ENCODE measurements at regions not wholly inside any gene's neighbourhood (a gene's known extent, or its start where the extent isn't known, plus 50 kb on each side); places are given as distances from the start of the nearest gene placed in this dataset.

DNA sequence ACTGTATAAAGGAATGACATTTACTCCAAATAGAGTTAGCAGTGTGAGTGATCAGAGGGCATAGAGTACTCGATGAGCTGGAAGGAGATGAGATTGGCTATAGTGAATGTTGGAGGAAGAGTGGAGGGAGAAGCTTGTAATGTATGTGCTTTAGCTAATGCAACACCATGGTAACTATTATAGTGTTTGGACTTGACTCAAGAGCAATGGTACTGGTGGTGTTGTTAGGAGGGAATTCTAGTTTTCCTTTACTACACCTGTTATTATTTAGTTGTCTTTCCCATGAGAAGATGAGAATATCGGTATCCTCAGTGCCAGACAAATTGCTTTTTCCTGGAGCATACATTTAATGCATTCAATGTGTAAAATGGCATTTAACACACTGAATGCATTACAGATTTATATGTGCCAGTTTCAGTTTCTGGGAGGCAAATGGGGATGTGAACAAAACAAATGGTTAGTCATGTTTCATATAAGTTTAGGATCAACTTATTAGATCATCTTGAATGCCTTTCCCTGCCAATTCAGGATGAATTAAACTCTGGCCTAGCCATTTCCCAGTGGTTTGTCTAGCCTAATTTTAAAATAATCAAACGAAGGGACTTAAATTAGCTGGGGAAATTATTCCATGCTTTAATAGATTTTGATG is 291.1 kb upstream of the ADAMTS5 start:
- DNase-seq (ENCODE audit: low spot score in 2 of 2) = no peak
- peaks cover 5% of the 10 kb centered on the region for H3K9me3 Mint-ChIP-seq
- no peaks in the 10 kb centered on the region for H3K36me3 Mint-ChIP-seq
- H3K4me1 Mint-ChIP-seq = no peaks in the 10 kb centered on the region
- H3K27me3 Mint-ChIP-seq = no peaks in the 10 kb centered on the region
- no peak for ATAC-seq (ENCODE audit: low read depth)
- H3K4me3 Mint-ChIP-seq = no peak overlapping the region
- H3K27ac Mint-ChIP-seq = no peak overlapping the region

DNA sequence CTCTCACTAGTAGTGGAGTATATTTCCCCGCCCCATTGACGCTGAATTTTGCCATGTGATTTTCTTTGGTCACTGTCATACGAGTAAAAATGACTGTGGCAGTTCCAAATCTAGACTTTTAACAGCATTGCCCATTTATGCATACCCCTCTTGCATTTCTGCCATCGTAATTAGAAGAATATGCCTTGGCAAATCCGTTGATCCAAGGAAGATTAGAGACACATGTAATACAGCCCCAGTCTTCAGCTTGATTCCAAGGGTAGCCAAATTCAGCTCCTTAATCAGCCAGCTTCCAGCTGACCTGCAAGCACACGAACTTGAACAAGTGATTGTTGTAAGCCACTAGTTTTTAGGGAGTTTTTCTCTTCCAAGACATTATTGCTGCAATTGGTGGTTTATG is 290.3 kb upstream of the ADAMTS5 start:
- peaks cover 5% of the 10 kb centered on the region for H3K9me3 Mint-ChIP-seq
- no peak overlapping the region for H3K27ac Mint-ChIP-seq
- H3K4me3 Mint-ChIP-seq = no peak overlapping the region
- no peaks in the 10 kb centered on the region for H3K36me3 Mint-ChIP-seq
- DNase-seq (ENCODE audit: low spot score in 2 of 2) = no peak
- H3K27me3 Mint-ChIP-seq = no peaks in the 10 kb centered on the region
- no peaks in the 10 kb centered on the region for H3K4me1 Mint-ChIP-seq
- no peak for ATAC-seq (ENCODE audit: low read depth)

DNA sequence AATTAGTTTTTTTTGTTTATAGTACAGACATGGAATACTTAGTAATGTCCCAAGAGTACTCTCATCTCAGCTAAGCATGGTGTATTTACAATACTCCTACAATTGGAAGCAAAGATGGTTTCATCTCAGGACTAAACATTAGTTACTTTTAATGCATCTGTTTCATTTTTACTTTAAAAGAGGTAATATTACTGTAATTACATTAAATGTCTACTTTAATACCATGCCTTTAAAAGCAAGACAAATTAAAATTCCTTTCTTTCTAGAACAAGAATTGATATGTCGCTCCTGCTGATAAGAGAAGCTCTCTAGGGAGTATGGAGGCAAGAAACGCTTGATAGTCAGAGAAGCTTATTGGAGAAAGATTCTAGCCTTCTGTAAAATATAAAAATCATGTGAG is 284.9 kb upstream of the ADAMTS5 start:
- no peak for DNase-seq (ENCODE audit: low spot score in 2 of 2)
- H3K4me3 Mint-ChIP-seq = no peak overlapping the region
- peaks cover 5% of the 10 kb centered on the region for H3K9me3 Mint-ChIP-seq

DNA sequence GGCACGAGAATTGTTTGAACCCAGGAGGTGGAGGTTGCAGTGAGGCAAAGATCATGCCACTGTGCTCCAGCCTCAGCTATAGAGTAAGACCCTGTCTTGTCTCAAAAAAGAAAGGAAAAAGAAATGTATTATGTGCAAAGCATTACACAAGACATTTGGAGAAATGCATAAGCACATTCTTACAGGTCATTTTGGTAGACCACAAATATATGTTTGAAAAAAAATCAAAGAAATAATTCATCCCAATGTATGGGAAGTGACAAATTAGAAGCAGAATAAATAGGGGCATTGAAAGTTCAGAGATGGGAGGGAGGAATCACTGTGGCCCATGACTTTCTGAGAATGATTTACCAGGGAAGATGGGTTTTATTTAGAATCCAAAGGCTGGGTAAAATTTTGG is 283.5 kb upstream of the ADAMTS5 start:
- Mint-ChIP-seq H3K36me3 (no peaks in the 10 kb centered on the region), H3K27ac (no peak overlapping the region), H3K4me1 (no peaks in the 10 kb centered on the region), H3K4me3 (no peak overlapping the region), H3K9me3 (peaks cover 5% of the 10 kb centered on the region), H3K27me3 (no peaks in the 10 kb centered on the region)
- DNase-seq (ENCODE audit: low spot score in 2 of 2) (no peak), ATAC-seq (ENCODE audit: low read depth) (no peak)

More for the DNA sequence above, 284.9 kb upstream of the ADAMTS5 start:
- Mint-ChIP-seq H3K4me1 (no peaks in the 10 kb centered on the region), H3K27ac (no peak overlapping the region), H3K36me3 (no peaks in the 10 kb centered on the region), H3K27me3 (no peaks in the 10 kb centered on the region)
- ATAC-seq (ENCODE audit: low read depth) = no peak

DNA sequence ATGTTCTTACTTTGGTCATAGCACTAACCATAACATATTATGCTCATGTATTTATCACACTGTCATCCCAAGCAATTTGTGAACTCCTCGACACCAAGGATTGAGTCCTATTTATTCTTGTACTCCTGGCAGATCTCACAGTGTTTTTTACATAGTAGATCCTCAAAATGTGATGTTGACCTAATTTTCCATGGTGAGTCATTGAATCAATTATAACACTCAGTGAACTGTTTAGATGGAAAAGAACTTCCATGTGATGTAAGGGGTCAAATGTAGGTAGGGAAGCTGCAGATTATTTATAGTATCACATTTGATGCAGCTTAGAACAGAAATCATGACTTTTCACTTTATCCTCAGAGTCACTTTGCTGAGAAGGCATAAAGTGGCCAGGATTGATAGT is 281.9 kb upstream of the ADAMTS5 start:
- ATAC-seq (ENCODE audit: low read depth) = no peak

DNA sequence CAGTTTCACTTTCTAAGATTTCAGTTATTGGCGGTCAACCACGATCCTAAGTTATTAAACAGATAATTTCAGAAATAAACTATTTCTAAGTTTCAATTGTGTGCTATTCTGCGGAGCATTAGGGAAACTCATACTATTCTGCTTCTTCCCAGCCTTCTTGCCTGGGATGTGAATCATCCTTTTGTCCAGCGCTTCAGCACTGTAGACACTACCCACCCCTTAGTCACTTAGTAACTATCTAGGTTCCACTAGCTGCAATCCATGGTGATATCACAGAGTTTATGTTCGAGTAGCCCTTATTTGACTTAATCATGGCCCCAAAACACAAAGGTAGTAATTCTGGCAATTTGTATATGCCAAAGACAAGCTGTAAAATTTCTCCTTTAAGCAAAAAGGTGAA is 279.9 kb upstream of the ADAMTS5 start:
- Mint-ChIP-seq H3K36me3 (no peaks in the 10 kb centered on the region), H3K27me3 (no peaks in the 10 kb centered on the region), H3K27ac (no peak overlapping the region), H3K9me3 (peaks cover 7% of the 10 kb centered on the region), H3K4me1 (no peaks in the 10 kb centered on the region), H3K4me3 (no peak overlapping the region)
- no peak for ATAC-seq (ENCODE audit: low read depth)
- no peak for DNase-seq (ENCODE audit: low spot score in 2 of 2)

More for the DNA sequence above, 281.9 kb upstream of the ADAMTS5 start:
- Mint-ChIP-seq H3K4me1 (no peaks in the 10 kb centered on the region), H3K27ac (no peak overlapping the region), H3K36me3 (no peaks in the 10 kb centered on the region), H3K27me3 (no peaks in the 10 kb centered on the region), H3K4me3 (no peak overlapping the region), H3K9me3 (peaks cover 5% of the 10 kb centered on the region)
- no peak for DNase-seq (ENCODE audit: low spot score in 2 of 2)

DNA sequence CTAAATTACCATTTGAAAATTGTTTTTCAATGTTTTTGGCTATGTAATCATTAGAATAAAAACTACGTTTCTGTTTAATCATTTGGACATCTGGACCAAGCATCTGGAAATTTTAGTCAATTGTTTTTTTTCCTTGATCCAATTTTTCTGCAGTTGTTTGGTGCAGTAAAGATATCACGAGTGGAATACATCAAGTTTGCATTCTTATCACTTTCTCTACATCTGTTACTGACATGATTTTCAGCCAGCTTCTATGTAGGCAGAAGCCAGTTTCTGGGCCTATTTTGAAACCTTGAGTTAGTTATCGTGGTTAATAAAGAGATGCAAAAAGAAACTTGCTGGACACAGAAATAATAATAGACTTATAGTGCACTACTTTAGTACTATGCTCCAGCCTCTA is 277.9 kb upstream of the ADAMTS5 start:
- Mint-ChIP-seq H3K9me3 (peaks cover 8% of the 10 kb centered on the region), H3K36me3 (no peaks in the 10 kb centered on the region), H3K27me3 (no peaks in the 10 kb centered on the region), H3K4me3 (no peak overlapping the region), H3K27ac (no peak overlapping the region), H3K4me1 (no peaks in the 10 kb centered on the region)
- no peak for DNase-seq (ENCODE audit: low spot score in 2 of 2)
- ATAC-seq (ENCODE audit: low read depth) = no peak

DNA sequence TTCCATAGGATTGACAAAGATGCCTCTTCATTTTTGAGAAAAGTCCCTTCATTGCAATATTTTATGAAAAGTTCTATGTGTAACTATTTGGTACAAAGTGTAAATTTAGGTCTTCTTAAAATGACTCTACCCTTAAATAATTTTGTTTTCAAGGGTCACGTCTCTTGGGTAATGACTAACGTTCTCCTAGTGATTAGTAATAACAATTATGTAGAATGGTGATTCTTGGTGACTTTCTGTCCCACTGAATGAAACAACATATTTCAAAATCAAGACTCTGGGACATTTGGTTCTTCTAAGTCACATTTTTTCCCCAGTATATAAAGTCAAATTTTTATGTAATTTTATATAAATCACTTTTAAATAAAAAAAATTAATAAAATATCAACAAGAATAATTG is 277.5 kb upstream of the ADAMTS5 start:
- Mint-ChIP-seq H3K27ac (no peak overlapping the region), H3K9me3 (peaks cover 8% of the 10 kb centered on the region), H3K4me3 (no peak overlapping the region), H3K4me1 (no peaks in the 10 kb centered on the region), H3K27me3 (no peaks in the 10 kb centered on the region), H3K36me3 (no peaks in the 10 kb centered on the region)
- no peak for ATAC-seq (ENCODE audit: low read depth)
- DNase-seq (ENCODE audit: low spot score in 2 of 2) = no peak

DNA sequence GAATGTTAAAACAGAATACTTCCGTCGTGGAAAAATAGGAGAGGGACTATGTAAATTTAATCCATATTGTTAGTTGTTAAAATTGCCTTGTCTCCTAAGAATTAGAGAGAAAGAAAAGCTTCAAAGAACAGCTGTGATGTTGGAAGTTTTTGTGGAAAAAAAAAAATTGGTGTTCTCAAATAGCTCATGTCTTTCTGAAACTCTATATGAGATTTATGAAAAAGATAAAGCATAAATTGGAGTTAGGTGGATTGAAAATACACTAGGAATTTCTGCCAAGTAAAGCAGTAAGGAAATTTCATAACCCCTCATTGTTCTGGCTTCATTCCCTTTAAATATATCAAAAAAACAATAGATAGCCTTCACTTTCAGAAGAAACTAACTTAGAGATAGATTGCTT is 274.0 kb upstream of the ADAMTS5 start:
- Mint-ChIP-seq H3K9me3 (peaks cover 7% of the 10 kb centered on the region), H3K4me1 (no peaks in the 10 kb centered on the region), H3K4me3 (no peak overlapping the region), H3K27ac (no peak overlapping the region), H3K27me3 (no peaks in the 10 kb centered on the region), H3K36me3 (no peaks in the 10 kb centered on the region)
- ATAC-seq (ENCODE audit: low read depth) = no peak
- DNase-seq (ENCODE audit: low spot score in 2 of 2) = no peak

DNA sequence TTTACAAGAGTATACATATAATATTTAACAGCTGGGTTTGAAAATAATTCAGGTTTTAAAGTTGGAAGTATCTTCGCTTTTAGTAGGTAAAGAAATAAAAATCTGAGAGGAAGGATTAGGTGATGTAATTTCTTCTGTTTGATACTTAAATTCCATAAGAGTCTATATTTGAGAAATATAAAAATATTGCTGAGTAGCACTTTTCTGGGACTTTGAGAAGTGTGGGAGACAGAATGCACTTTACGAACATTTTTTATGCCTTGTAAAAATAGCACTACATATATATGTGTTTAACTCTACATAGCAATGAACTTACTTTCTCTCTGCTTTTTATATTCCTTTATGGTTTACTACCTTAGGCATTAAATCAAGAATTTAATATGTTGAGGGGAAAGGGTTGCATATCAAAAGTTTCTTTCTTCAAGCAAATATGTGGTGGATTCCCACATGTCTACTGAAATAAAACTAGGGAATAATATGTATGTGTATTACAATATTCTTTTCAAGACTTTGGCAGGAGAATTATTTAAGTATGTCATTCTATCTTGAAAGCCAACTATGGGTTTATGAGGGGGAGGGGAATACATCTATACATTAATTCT is 266.7 kb upstream of the ADAMTS5 start:
- Mint-ChIP-seq H3K36me3 (no peaks in the 10 kb centered on the region), H3K4me3 (no peak overlapping the region), H3K9me3 (no peaks in the 10 kb centered on the region), H3K4me1 (no peaks in the 10 kb centered on the region), H3K27me3 (no peaks in the 10 kb centered on the region), H3K27ac (no peak overlapping the region)
- ATAC-seq (ENCODE audit: low read depth) = no peak
- no peak for DNase-seq (ENCODE audit: low spot score in 2 of 2)

DNA sequence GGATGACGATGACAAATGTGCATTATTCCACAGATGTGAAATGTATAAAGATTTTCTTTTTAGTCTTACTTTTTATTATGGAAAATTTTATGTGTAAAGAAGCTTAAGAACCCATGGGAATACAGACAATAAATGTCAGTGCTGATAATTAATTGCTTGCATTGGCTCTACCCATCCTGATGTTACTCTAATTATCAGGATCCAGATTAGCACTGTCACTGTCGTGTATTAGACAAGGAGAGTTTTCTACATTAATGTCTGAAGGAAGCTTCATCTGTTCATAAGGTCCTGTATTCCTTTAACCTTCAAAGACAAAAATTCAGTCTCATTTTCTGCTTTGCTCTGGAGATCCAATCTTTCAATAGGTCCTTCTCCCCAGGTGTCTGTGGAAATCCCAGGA is 259.1 kb upstream of the ADAMTS5 start:
- no peak overlapping the region for H3K4me3 Mint-ChIP-seq
- no peaks in the 10 kb centered on the region for H3K4me1 Mint-ChIP-seq
- no peak overlapping the region for H3K27ac Mint-ChIP-seq
- no peak for DNase-seq (ENCODE audit: low spot score in 2 of 2)
- H3K36me3 Mint-ChIP-seq = no peaks in the 10 kb centered on the region
- no peaks in the 10 kb centered on the region for H3K27me3 Mint-ChIP-seq
- ATAC-seq (ENCODE audit: low read depth) = no peak
- H3K9me3 Mint-ChIP-seq = no peaks in the 10 kb centered on the region

DNA sequence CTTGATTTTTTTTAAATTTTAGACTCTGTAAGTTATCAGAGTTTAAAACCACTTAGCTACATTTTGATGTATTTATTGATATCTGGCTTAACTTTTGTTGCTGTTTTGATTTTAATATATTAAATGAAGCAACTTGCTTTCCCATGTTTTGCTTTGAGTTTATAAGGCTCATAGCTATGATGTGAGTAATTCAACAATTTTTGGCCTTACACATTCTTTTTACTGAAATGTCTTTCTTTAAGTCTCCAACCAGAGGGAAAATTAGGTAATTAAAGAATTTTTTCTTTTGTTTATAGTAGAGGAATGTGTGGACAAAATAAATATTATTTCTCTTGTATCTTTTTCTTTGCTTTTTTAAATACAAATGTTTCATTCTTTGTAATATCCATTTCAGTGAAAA is 258.3 kb upstream of the ADAMTS5 start:
- DNase-seq (ENCODE audit: low spot score in 2 of 2) = no peak
- Mint-ChIP-seq H3K27ac (no peak overlapping the region), H3K9me3 (no peaks in the 10 kb centered on the region), H3K4me1 (no peaks in the 10 kb centered on the region), H3K36me3 (no peaks in the 10 kb centered on the region), H3K4me3 (no peak overlapping the region), H3K27me3 (no peaks in the 10 kb centered on the region)
- no peak for ATAC-seq (ENCODE audit: low read depth)

DNA sequence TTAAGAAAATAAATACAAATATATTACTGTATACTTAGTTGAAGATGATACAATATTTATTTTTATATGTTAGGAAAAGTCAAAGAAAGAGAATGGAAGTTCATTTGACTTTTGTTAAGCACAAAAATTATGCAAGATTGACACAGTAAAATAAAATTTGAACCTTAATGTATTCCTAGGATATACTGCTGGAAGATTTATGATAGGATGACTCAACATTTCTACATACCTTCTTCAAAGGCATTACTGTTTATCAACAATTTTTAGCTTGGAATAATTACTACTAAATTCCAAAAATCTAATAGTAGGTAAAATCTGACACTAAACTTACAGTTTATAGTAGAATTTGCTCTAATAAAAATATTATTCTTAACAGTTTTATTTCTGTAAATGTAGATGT is 257.3 kb upstream of the ADAMTS5 start:
- ATAC-seq (ENCODE audit: low read depth) (no peak), DNase-seq (ENCODE audit: low spot score in 2 of 2) (no peak)
- H3K4me3 Mint-ChIP-seq = no peak overlapping the region
- no peaks in the 10 kb centered on the region for H3K9me3 Mint-ChIP-seq
- no peaks in the 10 kb centered on the region for H3K36me3 Mint-ChIP-seq
- H3K4me1 Mint-ChIP-seq = no peaks in the 10 kb centered on the region
- no peak overlapping the region for H3K27ac Mint-ChIP-seq
- H3K27me3 Mint-ChIP-seq = no peaks in the 10 kb centered on the region

DNA sequence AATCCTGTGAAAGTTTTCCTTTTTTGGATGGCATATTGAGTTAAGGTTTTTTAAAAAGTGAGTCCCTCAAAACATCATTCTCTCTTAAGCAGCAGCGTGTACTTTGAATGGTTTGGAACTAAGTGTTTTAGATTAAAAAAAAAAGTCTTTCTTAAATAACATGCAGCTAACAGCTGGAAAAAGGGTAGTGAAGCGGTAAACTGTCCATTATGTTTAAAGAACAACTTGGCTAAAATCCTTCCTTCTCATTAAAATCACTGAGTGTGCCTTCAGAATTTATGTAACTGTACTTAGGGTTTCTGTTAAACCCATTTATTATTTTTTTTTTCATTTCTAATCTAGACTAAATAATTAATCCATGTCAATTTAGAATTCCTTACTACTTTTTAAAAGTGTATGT is 254.2 kb upstream of the ADAMTS5 start:
- Mint-ChIP-seq H3K4me1 (no peaks in the 10 kb centered on the region), H3K4me3 (no peak overlapping the region), H3K27me3 (no peaks in the 10 kb centered on the region), H3K9me3 (peaks cover 6% of the 10 kb centered on the region), H3K27ac (no peak overlapping the region), H3K36me3 (no peaks in the 10 kb centered on the region)
- DNase-seq (ENCODE audit: low spot score in 2 of 2) (no peak), ATAC-seq (ENCODE audit: low read depth) (no peak)

DNA sequence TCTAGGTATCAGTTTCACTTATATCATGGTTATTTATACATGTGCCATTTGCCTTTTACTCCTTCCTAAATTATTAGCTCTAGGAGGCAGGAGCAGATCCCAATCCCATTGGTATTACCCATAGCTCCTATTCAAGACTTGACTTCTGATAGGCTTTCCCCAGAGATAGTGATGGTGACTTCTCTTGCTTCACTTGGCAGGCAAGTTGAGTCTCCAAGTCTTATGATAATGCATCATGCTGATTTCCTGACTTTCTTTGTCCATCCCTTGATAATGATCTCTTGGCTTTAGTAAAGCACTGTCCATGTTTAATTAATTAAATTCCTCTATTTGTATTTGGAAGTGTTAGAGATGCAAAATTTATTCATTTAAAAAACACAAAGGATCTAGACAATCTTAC is 253.5 kb upstream of the ADAMTS5 start:
- Mint-ChIP-seq H3K27me3 (no peaks in the 10 kb centered on the region), H3K36me3 (no peaks in the 10 kb centered on the region), H3K4me1 (no peaks in the 10 kb centered on the region), H3K27ac (no peak overlapping the region), H3K9me3 (peaks cover 6% of the 10 kb centered on the region), H3K4me3 (no peak overlapping the region)
- ATAC-seq (ENCODE audit: low read depth) (no peak), DNase-seq (ENCODE audit: low spot score in 2 of 2) (no peak)
